Heart left ventricle (tissue), 13 donors: ENCODE measurements at regions not wholly inside any gene's neighbourhood (a gene's known extent, or its start where the extent isn't known, plus 50 kb on each side); places are given as distances from the start of the nearest gene placed in this dataset.

Experiments used
- POLR2A ChIP-seq, 2 donors: fragments of 450-650 bp; IDR thresholded peaks; one replicate each; pipeline ENCODE4 v1.6.1; 2017; ENCODE audit warnings: antibody characterized with exemption in 2 of 2, mild to moderate bottlenecking in 2 of 2, moderate library complexity in 2 of 2
- TF ChIP-seq, protein P1 (sequence below), 12 donors: fragments of 200-600 bp; sonication (generic) in 4 of 12; IDR thresholded peaks; one replicate each; pipeline versions ENCODE4 v1.5.0 to v1.8.0; 2018 to 2022; ENCODE audit warnings: antibody characterized with exemption in 12 of 12, mild to moderate bottlenecking in 5 of 12
- donor health status: ischemic (EF 13 %, LVEDD 7.1; RV severe dilation, severe dysfunction).
- donor health status: DM: no; HTN: yes; CAD: no.
- donor health status: DM: no; HTN: no; CAD: no.
- donor health status: ischemic (EF 25% LVEDD 6.9; RV normal size, moderate dysfunction).
- donor health status: ischemic (EF 25% LVEDD 5.7; RV mildly dilated, moderate dysfunction).
- donor health status: ischemic (EF 35%, LVEDD 5.7; RV mildly dilated, moderate dysfunction).
- donor health status: nonischemic (EF 11% LVEDD 7.7; RV severe dilation, severe dysfunction).
- donor health status: DM: yes; HTN: yes; CAD: no.
- donor health status: PGD.
- donor health status: ischemic (EF 29% LVEDD 5.4; RV normal size, mild dysfunction).
- donor health status: nonischemic (EF 23%, LVEDD 6.1; RV moderate dilation, normal function).

DNA sequence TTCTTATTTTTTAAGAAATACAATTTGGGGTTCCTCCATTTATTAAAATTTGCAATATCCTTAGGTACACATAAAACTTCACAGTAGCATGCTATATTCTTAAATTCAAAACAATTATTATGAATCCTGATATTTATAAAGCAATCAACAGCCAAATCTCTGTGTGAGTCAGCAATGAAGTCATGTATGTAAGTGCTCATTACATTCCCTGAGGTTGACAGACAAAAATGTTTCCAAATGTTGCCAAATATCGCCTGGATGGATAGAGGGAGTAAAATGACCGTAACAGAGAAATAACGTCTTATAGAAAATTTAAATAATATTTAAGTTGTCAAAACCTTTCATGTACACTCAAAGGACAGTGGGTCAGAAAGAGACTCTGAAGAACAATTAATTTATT, 220.0 kb downstream of the PCDH18 start:
- TF ChIP-seq, protein P1, sequence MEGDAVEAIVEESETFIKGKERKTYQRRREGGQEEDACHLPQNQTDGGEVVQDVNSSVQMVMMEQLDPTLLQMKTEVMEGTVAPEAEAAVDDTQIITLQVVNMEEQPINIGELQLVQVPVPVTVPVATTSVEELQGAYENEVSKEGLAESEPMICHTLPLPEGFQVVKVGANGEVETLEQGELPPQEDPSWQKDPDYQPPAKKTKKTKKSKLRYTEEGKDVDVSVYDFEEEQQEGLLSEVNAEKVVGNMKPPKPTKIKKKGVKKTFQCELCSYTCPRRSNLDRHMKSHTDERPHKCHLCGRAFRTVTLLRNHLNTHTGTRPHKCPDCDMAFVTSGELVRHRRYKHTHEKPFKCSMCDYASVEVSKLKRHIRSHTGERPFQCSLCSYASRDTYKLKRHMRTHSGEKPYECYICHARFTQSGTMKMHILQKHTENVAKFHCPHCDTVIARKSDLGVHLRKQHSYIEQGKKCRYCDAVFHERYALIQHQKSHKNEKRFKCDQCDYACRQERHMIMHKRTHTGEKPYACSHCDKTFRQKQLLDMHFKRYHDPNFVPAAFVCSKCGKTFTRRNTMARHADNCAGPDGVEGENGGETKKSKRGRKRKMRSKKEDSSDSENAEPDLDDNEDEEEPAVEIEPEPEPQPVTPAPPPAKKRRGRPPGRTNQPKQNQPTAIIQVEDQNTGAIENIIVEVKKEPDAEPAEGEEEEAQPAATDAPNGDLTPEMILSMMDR (IDR thresholded peaks at IDR 0.05), result no peak
- TF ChIP-seq POLR2A (IDR thresholded peaks at IDR 0.05), result no peak
